Motor neuron (in vitro differentiated cells): ENCODE measurements at regions not wholly inside any gene's neighbourhood (a gene's known extent, or its start where the extent isn't known, plus 50 kb on each side); places are given as distances from the start of the nearest gene placed in this dataset.
"Not testable (repeated sequence)": the region's sequence is repeated elsewhere in the genome, so short reads cannot be mapped to it uniquely, and the experiment has no call there.

ENCODE experiments used
- ATAC-seq, 8 experiments: fragments of 200-7000 bp; cut with Tn5 transposase; replicated peaks in 6 of 8; 2 replicates each; pipeline ENCODE4 v1.8.0; 2021; ENCODE audit warnings: mild to moderate bottlenecking in 8 of 8, moderate library complexity in 8 of 8
- H3K27ac ChIP-seq, 2 donors: fragments of 250-450 bp; sonication (Bioruptor Pico); 2 replicates each; pipeline ENCODE4 v1.9.0; 2021; ENCODE audit warnings: antibody characterized with exemption in 2 of 2, mild to moderate bottlenecking in 2 of 2, moderate library complexity in 1 of 2
- H3K4me1 ChIP-seq, 2 donors: fragments of 250-450 bp; sonication (Bioruptor Pico); replicated peaks in 1 of 2; 2 replicates each; pipeline ENCODE4 v1.6.1; 2021; ENCODE audit warnings: antibody characterized with exemption in 2 of 2, mild to moderate bottlenecking in 2 of 2, moderate library complexity in 1 of 2
- H3K4me3 ChIP-seq, 5 donors: fragments of 250-450 bp; sonication (Bioruptor Pico); 2 replicates each; pipeline ENCODE4 v1.9.0; 2021; ENCODE audit warnings: antibody characterized with exemption in 5 of 5, mild to moderate bottlenecking in 5 of 5, moderate library complexity in 4 of 5
- WGBS, 10 experiments: fragments of 450-650 bp; shearing (Covaris generic); methylation state at CpG; one replicate each; pipeline ENCODE4 v1.0.0; 2022; 5-methylcytosine and 5-hydroxymethylcytosine counted together
- in situ Hi-C, 9 experiments: fragments of 400-800 bp; cut with MboI; loops; one replicate each; pipeline ENCODE4 v1.15.0; 2021; ENCODE audit warnings: low sequenced_read_pairs in 9 of 9, low pct_unique_long_range_greater_than_20kb in 2 of 9; ENCODE audit not compliant: unreplicated experiment in 9 of 9

DNA sequence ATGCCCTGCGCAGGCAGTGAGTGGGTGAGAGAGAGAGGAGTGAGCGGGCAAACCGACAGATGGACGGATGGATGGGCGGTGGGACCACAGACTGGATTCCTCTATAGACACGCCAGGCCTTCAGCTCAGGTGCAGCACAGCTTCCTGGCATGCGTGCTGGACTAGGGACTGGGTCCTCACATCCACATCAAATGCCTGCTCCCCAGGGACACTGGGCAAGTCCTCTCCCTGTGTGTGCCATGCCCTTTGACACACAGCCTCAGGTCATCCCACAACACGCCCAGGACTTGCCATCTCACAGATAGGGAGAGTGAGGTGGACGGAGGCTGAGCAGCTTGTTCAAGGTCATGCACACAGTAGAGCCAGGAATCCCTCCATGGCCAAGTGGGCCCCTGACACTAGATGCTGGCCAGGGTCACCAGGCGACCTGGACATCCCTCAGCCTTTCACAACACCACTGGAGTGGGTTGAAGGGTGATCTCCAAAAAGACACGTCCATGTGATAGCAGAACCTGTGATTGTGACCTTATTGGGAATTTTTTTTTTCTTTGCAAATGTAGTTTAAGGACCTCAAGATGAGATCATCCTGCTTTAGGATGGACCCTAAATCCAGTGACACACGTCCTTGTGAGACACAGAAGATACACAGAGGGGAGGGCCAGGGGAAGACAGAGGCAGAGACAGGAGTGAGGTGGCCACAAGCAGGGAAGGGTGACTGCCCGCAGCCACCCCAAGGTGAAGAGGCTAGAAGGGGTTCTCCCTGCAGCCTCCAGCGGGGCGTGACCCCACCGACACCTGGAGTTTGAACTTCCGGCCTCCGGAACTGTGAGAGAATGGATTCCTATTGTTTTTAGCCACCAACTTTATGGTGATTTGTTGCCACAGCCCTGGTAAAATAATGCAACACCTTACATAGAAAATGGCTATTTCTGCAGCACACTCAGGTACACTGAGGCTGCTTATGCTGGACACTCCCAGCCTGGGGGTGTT is 155.0 kb upstream of the CHST15 start:
- in situ Hi-C loops, result no loop called here
- Histone ChIP-seq H3K4me3 (no peak overlapping the region), H3K4me1 (peaks cover 0 to 8% of the 10 kb centered on the region in 2 donors), H3K27ac (no peak overlapping the region)
- WGBS, 10 experiments, result 9 to 100% (median 75%) methylated on average over 3 to 7 of the region's 18 CpGs; no CpG with 5 or more reads in 3 of the 10 experiments
- ATAC-seq, result no peak

DNA sequence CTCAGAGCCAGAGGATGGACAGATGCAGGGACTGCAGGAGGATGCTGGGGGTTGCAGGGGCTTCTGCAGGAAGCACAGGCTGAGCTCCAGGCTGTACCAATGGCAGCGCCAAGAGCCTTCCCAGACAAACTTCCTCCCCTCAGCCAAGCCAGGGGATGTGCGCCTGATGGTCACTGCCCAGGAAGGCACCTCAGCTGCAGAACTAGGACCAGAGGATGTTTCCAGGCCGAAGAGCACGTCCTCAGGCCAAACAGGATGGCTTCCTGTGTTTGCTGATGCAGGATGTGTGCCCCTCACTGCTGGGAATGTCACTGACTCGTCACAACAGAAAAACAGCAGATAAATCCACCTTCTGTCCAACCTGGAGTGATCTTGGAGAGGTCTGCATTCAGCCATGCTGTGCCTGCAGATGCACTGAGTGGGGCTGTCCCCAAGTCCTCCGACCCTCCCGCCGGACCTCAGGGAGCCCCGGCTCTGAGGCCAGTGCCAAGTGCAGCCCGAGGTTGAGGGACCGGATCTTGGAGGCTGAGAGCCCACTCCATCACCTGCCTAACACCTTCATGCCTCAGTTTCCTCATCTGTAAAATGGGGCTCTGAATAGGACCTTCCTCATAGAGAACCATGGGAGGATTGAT is 152.5 kb upstream of the CHST15 start:
- no peak overlapping the region for H3K27ac ChIP-seq
- ATAC-seq, result no peak
- no peak overlapping the region for H3K4me3 ChIP-seq
- WGBS, 10 experiments, result 0 to 100% (median 68%) methylated on average over 1 to 2 of the region's 11 CpGs; no CpG with 5 or more reads in 6 of the 10 experiments
- in situ Hi-C loops, result no loop called here
- peaks cover 0 to 8% of the 10 kb centered on the region in 2 donors for H3K4me1 ChIP-seq

DNA sequence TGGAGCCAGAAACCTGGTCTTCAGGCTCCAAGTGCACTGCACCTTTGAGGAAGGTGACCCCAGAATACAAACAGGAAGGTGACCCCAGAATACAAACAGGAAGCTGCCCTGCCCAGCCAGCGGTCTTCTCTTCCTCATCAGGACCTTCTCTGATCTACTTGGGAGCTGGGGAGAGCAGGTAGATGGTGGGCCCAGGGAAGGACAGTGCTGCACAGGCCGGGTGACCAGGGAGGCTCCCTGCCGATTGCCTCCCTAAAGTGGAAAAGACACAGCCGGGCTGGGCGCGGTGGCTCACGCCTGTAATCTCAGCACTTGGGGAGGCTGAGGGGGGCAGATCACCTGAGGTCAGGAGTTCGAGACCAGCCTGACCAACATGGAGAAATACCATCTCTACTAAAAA is 151.8 kb upstream of the CHST15 start:
- peaks cover 0 to 8% of the 10 kb centered on the region in 2 donors for H3K4me1 ChIP-seq
- no peak overlapping the region for H3K4me3 ChIP-seq
- WGBS, 10 experiments, result 70 to 100% (median 90%) methylated on average over 1 to 5 of the region's 8 CpGs; no CpG with 5 or more reads in 5 of the 10 experiments
- H3K27ac ChIP-seq, result no peak overlapping the region
- in situ Hi-C loops, result no loop called here
- no peak for ATAC-seq

DNA sequence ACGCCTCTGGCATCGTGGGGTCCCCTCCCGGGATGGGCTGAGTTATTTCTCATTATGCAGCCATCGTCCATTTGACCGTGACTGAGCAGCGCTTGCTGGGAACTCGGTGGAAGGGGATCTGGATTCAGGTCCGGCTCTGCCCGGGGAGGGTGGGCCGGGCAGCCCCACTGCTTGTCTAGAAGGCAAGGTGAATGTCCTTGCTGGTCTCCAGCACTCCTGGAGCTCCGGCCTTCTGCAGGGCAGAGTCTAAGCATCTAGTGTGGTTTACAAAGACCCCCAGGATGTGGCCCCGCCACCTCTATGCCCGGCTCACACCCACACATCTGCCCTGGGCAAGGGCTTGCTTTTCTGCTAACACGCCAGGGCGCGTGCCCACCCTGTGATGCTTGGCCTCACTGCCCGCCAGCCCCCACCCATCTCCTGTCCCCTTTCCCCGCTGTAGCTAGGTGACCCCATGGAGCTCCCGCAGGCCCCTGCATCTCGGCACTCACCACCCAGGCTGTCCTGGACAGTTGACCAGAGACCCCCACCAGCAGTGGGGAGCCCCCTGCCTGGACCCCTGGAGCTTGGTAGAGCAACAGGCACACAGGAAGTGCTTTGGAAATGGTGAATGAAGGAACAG is 151.0 kb upstream of the CHST15 start:
- no peak overlapping the region for H3K4me3 ChIP-seq
- in situ Hi-C loops, result no loop called here
- H3K27ac ChIP-seq, result no peak overlapping the region
- WGBS, 10 experiments, result no CpG with 5 or more reads among the region's 20 CpGs
- peaks cover 0 to 8% of the 10 kb centered on the region in 2 donors for H3K4me1 ChIP-seq
- ATAC-seq, result no peak

DNA sequence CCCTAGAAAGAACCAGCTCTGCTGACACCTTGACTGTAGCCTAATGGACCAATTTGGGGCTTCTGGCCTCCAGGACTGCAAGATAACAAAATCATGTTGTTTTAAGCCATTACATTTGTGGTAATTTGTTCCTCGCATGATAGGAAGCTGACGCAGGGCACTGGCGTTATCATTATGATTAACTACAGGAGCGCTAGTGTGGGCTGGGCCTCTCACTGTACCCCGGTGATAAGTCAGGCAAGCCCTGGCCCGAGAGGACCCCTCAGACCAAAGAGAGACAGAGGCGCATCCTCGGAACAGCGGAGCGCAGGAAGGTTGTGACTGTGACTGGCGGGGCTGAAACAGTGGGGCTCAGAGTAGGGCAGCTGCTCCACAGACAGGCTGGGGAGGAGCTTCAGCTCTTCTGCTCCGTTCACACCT is 150.3 kb upstream of the CHST15 start:
- in situ Hi-C loops, result no loop called here
- peaks cover 0 to 8% of the 10 kb centered on the region in 2 donors for H3K4me1 ChIP-seq
- peak overlapping the region in 1 of 2 donors; percentile 5 for H3K27ac ChIP-seq
- no peak overlapping the region for H3K4me3 ChIP-seq
- 50 to 80% (median 73%) methylated on average over 2 to 6 of the region's 12 CpGs; no CpG with 5 or more reads in 5 of the 10 experiments for WGBS, 10 experiments
- ATAC-seq, result peak in 5 of 8 experiments; percentile 74 to 97 (median 94)

DNA sequence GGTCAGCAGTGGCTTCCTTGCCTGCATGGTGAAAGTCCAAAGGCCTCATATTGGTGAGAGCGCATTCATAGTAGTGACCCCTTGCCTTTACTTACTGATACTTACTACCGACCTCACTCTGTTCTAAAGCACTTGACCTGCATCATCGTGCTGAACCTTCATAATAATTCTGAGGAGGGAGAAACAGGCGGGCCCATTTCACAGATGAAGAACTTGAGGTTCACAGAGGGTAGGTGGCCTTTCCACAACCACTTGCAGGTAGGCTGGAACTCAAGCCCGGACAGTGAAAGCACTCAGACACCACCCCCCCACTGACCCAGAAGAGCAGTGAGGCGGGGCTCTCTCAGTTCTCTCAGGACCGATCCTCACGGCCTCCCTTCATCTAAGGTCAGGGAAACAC is 149.4 kb upstream of the CHST15 start:
- no peak for ATAC-seq
- in situ Hi-C loops, result no loop called here
- 0 to 100% (median 77%) methylated on average over 1 to 4 of the region's 8 CpGs; no CpG with 5 or more reads in 3 of the 10 experiments for WGBS, 10 experiments

DNA sequence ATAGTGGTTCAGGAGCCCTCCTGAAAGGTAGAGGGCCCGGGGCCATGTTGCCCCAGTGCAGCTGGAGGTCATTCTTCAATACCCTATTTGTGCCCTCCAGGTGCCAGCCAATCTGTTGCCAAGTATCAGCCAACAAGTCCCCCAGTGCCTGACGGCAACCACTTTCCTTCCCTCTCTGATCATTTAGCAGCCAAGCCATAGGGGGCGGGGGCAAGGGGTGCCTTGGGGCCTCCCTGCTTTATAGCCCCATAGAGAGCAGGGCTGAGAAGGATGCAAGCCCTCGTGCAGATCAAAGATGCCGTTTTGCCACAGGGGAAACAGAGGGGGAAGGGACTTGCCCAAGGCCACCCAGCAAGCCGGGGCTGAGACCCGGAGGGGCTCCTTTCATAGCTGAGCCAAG is 149.0 kb upstream of the CHST15 start:
- Histone ChIP-seq H3K27ac (no peak overlapping the region), H3K4me1 (peaks cover 0 to 8% of the 10 kb centered on the region in 2 donors), H3K4me3 (no peak overlapping the region)
- 100% methylated on average over 1 of the region's 7 CpGs; no CpG with 5 or more reads in 9 of the 10 experiments for WGBS, 10 experiments
- ATAC-seq, result no peak
- in situ Hi-C loops, result no loop called here

More for the DNA sequence above, 149.4 kb upstream of the CHST15 start:
- peaks cover 0 to 8% of the 10 kb centered on the region in 2 donors for H3K4me1 ChIP-seq
- H3K4me3 ChIP-seq, result no peak overlapping the region
- H3K27ac ChIP-seq, result no peak overlapping the region

DNA sequence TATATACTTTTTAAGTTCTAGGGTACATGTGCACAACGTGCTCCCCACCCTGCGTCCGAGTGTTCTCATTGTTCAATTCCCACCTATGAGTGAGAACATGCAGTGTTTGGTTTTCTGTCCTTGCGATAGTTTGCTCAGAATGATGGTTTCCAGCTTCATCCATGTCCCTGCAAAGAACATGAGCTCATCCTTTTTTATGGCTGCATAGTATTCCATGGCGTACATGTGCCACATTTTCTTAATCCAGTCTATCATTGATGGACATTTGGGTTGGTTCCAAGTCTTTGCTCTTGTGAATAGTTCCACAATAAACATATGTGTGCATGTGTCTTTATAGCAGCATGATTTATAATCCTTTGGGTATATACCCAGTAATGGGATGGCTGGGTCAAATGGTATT is 148.1 kb upstream of the CHST15 start:
- H3K27ac ChIP-seq, in situ Hi-C loops, ATAC-seq, H3K4me3 ChIP-seq, H3K4me1 ChIP-seq: not testable (repeated sequence)
- WGBS, 10 experiments, result 60 to 100% (median 90%) methylated on average over 1 to 3 of the region's 5 CpGs; no CpG with 5 or more reads in 3 of the 10 experiments

DNA sequence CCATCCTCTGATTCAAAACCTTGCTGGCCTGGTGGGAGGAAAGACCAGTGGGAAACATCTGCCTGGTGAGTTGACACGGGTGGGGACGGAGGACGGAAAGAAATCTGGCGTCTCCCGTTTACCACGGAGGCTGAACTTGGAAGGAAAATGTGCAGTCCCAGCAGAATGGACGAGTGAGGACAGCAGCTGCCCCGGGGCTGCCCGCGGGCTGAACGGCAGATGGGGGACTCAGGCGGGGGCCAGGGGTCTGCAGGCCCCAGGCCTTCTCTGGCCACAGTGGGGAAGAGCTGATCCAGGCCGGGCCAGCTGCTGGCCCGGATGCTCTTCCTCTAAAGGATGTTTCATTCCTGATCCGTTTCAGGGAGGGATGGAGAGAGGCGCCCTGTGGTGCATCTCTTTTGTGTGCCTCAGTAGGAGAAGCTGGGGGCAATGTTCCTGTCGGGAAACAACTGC is 147.5 kb upstream of the CHST15 start:
- no peak for ATAC-seq

DNA sequence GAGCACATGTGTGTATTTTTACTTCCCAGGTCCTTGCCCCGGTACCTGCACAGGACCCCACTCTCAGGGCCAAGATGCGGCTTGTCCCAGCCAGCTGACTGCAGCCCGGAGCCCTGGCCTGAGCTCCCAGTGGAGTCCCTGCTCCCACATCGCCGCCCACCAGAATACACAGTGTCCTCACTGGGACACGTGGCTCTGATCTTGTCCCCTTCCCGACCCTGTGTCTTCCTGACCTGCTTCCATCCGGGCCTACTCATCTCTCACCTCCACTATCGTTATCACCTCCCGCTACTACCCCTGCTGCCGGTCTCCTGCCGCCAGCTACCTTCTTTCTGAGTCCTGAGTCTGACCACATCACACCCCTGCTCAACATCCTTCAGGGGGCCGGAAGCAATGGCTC is 146.3 kb upstream of the CHST15 start:
- in situ Hi-C loops, result no loop called here
- 50 to 84% (median 52%) methylated on average over 2 to 6 of the region's 13 CpGs; no CpG with 5 or more reads in 5 of the 10 experiments for WGBS, 10 experiments
- no peak for ATAC-seq
- Histone ChIP-seq H3K4me1 (peaks cover 0 to 8% of the 10 kb centered on the region in 2 donors), H3K4me3 (no peak overlapping the region), H3K27ac (no peak overlapping the region)

More for the DNA sequence above, 147.5 kb upstream of the CHST15 start:
- 23 to 61% (median 34%) methylated on average over 2 to 9 of the region's 17 CpGs; no CpG with 5 or more reads in 4 of the 10 experiments for WGBS, 10 experiments
- peaks cover 0 to 8% of the 10 kb centered on the region in 2 donors for H3K4me1 ChIP-seq
- no peak overlapping the region for H3K27ac ChIP-seq
- in situ Hi-C loops, result no loop called here
- H3K4me3 ChIP-seq, result no peak overlapping the region

DNA sequence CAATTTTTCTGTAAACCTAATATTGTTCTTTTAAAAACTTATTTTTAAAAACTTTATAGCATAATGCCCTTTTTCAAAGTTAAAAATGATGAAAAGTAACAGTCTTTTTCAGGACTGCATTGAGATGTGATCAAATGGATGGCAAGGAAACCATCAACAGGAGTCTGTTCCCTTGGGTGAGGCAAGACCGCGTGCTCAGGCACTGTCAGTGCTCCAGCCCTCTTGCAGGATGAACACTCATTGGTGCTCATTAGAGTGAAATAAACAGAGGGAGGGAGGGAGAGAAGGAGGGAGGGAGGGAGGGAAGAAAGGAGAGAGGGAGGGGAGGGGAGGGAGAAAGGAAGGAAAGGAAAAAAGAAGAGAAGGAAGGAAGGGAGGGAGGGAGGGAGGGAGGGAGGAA is 145.7 kb upstream of the CHST15 start:
- in situ Hi-C loops, result no loop called here
- H3K27ac ChIP-seq, result no peak overlapping the region
- no peak for ATAC-seq
- WGBS, 10 experiments, result 28 to 50% methylated on average over 2 of the region's 2 CpGs; no CpG with 5 or more reads in 8 of the 10 experiments
- no peak overlapping the region for H3K4me3 ChIP-seq
- peaks cover 0 to 8% of the 10 kb centered on the region in 2 donors for H3K4me1 ChIP-seq

DNA sequence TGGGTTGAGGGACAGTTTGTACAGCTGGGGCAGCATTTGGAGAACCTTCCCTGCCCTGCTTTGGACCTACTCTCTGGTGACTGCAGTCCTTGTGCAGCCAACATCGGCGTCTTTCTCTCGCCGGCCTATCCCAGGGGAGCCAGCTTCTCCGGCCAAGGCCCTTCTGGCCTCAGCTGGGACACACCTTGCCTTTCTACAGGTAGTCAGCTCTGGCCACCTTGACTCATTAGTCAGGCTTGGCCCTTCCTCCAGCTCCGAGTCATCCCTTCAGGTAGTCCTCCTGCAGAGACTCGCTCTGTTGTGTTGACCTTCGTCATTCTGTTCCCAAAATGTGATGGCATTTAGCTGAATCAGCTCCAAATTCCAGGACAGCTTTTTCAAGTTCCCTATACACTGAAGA is 145.0 kb upstream of the CHST15 start:
- ATAC-seq, result no peak
- no peak overlapping the region for H3K27ac ChIP-seq
- 15 to 90% (median 82%) methylated on average over 2 to 8 of the region's 8 CpGs; no CpG with 5 or more reads in 2 of the 10 experiments for WGBS, 10 experiments
- H3K4me1 ChIP-seq, result peaks cover 0 to under 1% of the 10 kb centered on the region in 2 donors
- in situ Hi-C loops, result no loop called here
- no peak overlapping the region for H3K4me3 ChIP-seq
